SU-DHL-6 (cell line): ENCODE measurements at regions not wholly inside any gene's neighbourhood (a gene's known extent, or its start where the extent isn't known, plus 50 kb on each side); places are given as distances from the start of the nearest gene placed in this dataset.

ENCODE experiments used
- H2AFZ ChIP-seq: fragments of 200-600 bp; sonication (generic); 2 replicates; pipeline ENCODE4 v1.6.1; 2014; ENCODE audit warnings: low read depth, mild to moderate bottlenecking, moderate library complexity, mixed read lengths, antibody characterized with exemption, low read length; ENCODE audit not compliant: severe bottlenecking
- H3F3A ChIP-seq: fragments of 200-600 bp; shearing (Covaris generic); 2 replicates; pipeline ENCODE4 v1.6.0; 2016; ENCODE audit warnings: antibody characterized with exemption, mild to moderate bottlenecking; ENCODE audit not compliant: insufficient read depth
- H3K27ac ChIP-seq: fragments of 200-600 bp; sonication (generic); 2 replicates; pipeline ENCODE4 v1.5.1; 2016; ENCODE audit warnings: low read depth, mild to moderate bottlenecking, low read length, moderate library complexity, mixed read lengths
- H3K27me3 ChIP-seq: fragments of 200-600 bp; sonication (generic), shearing (Covaris generic); 2 replicates; pipeline ENCODE4 v1.6.0; 2014; ENCODE audit warnings: mild to moderate bottlenecking, low read length
- H3K36me3 ChIP-seq: fragments of 200-600 bp; sonication (generic); 2 replicates; pipeline ENCODE4 v1.6.1; 2014; ENCODE audit warnings: mild to moderate bottlenecking, low read length, mixed read lengths
- H3K4me2 ChIP-seq: fragments of 300-600, 200-600 bp; shearing (Covaris generic), sonication (generic); 2 replicates; pipeline ENCODE4 v1.6.0; 2014; ENCODE audit warnings: low read length, low read depth, mild to moderate bottlenecking; ENCODE audit not compliant: poor library complexity, severe bottlenecking
- H3K4me3 ChIP-seq: fragments of 200-600 bp; sonication (generic); 2 replicates; pipeline ENCODE4 v1.5.1; 2014; ENCODE audit warnings: antibody characterized with exemption, low read length, mild to moderate bottlenecking, mixed read lengths; ENCODE audit not compliant: insufficient read depth, poor library complexity, severe bottlenecking
- H3K79me2 ChIP-seq: fragments of 200-600 bp; sonication (generic); 2 replicates; pipeline ENCODE4 v1.6.1; 2014; ENCODE audit warnings: mild to moderate bottlenecking, low read length, moderate library complexity; ENCODE audit not compliant: insufficient read depth
- H3K9ac ChIP-seq: fragments of 200-600 bp; sonication (generic); 2 replicates; pipeline ENCODE4 v1.7.0; 2014; ENCODE audit warnings: mild to moderate bottlenecking, low read length
- H3K9me2 ChIP-seq: fragments of 200-600 bp; sonication (generic); replicated peaks from 2 replicates; pipeline ENCODE4 v1.6.1; 2014; ENCODE audit warnings: low read length; ENCODE audit not compliant: insufficient read depth
- H3K9me3 ChIP-seq: fragments of 200-600 bp; sonication (generic); 2 replicates; pipeline ENCODE4 v1.6.1; 2014; ENCODE audit warnings: low read length, mixed read lengths; ENCODE audit not compliant: insufficient read depth
- H4K20me1 ChIP-seq: fragments of 200-600 bp; sonication (generic); 2 replicates; pipeline ENCODE4 v1.6.1; 2014; ENCODE audit warnings: low read depth, mild to moderate bottlenecking, antibody characterized with exemption, low read length, moderate library complexity, mixed read lengths
- EZH2phosphoT487 ChIP-seq: fragments of 200-600 bp; sonication (generic), shearing (Covaris generic); conservative IDR thresholded peaks from 2 replicates; pipeline ENCODE4 v1.6.1; 2018; ENCODE audit warnings: mild to moderate bottlenecking, antibody characterized with exemption, low read length, moderate library complexity, mixed read lengths
- TF ChIP-seq, protein P1 (sequence below): fragments of 200-600 bp; sonication (generic); IDR thresholded peaks from one replicate; pipeline ENCODE4 v1.5.1; 2017; ENCODE audit warnings: antibody characterized with exemption, mild to moderate bottlenecking, low read length, moderate library complexity; ENCODE audit not compliant: insufficient read depth, poor library complexity, severe bottlenecking

DNA sequence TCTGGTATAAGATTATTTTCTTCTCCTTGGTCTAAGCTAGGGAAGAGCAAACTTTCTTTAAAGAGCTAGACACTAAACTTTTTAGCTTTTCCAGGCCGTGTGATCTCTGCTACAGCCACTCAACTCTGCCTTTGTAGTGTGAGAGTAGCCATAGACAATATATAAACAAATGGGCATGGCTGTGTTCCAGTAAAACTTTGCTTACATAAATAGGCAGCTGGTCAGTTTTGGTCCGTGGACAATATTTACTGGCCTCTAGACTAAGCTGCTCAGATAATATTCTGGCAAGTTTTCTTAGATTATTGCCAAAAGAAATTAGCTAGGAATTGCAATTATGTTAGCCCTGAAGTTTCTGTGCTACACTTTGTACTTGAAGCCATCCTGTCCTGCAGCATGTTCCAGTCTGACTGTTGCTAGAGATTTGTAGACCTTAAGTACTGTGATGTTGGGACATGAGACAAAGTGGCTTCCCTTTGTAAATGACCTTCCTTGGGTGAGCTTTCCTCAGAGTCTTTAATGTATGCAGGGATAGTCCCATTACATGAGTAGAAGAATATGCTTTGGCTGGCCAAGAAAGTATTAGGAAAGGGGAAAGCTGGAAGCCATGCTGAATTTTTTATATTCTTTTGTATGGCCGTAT lies 126.9 kb downstream of the SOX11 start:
- no peaks in the 10 kb centered on the region for H3K27me3 ChIP-seq
- H3K9me3 ChIP-seq = no peaks in the 10 kb centered on the region
- H2AFZ ChIP-seq = no peak overlapping the region
- H3K4me2 ChIP-seq = no peak overlapping the region
- no peaks in the 10 kb centered on the region for H3K36me3 ChIP-seq
- H3K4me3 ChIP-seq = no peak overlapping the region
- TF ChIP-seq, protein P1, sequence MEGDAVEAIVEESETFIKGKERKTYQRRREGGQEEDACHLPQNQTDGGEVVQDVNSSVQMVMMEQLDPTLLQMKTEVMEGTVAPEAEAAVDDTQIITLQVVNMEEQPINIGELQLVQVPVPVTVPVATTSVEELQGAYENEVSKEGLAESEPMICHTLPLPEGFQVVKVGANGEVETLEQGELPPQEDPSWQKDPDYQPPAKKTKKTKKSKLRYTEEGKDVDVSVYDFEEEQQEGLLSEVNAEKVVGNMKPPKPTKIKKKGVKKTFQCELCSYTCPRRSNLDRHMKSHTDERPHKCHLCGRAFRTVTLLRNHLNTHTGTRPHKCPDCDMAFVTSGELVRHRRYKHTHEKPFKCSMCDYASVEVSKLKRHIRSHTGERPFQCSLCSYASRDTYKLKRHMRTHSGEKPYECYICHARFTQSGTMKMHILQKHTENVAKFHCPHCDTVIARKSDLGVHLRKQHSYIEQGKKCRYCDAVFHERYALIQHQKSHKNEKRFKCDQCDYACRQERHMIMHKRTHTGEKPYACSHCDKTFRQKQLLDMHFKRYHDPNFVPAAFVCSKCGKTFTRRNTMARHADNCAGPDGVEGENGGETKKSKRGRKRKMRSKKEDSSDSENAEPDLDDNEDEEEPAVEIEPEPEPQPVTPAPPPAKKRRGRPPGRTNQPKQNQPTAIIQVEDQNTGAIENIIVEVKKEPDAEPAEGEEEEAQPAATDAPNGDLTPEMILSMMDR = no peak
- no peak for TF ChIP-seq EZH2phosphoT487
- no peaks in the 10 kb centered on the region for H3K79me2 ChIP-seq
- H3F3A ChIP-seq = no peaks in the 10 kb centered on the region
- no peaks in the 10 kb centered on the region for H4K20me1 ChIP-seq
- H3K27ac ChIP-seq = no peak overlapping the region
- no peaks in the 10 kb centered on the region for H3K9me2 ChIP-seq
- H3K9ac ChIP-seq = no peak overlapping the region

DNA sequence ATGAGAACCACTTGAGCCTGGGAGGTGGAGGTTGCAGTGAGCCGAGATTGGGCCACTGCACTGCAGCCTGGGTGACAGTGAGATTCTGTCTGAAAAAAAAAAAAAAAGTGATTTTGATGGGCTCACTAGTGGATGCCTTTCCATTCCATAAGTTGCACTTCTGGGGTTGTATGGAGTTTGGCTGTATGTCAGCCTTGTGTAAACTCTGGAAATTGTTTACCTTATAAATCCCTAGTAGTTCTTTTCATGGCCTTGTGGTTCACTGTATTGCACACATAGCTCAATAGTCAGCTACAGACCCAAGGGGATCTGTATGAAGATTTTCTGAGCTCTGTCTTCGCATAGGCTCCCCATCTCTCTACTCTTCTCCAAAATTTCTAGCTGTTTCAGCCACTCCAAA lies 131.9 kb downstream of the SOX11 start:
- no peaks in the 10 kb centered on the region for H3K27me3 ChIP-seq
- no peak overlapping the region for H3K9ac ChIP-seq
- TF ChIP-seq EZH2phosphoT487 = no peak
- TF ChIP-seq, protein P1 = no peak
- no peak overlapping the region for H3K4me2 ChIP-seq
- H3K9me2 ChIP-seq = no peaks in the 10 kb centered on the region
- no peak overlapping the region for H2AFZ ChIP-seq
- no peaks in the 10 kb centered on the region for H3K79me2 ChIP-seq
- no peaks in the 10 kb centered on the region for H4K20me1 ChIP-seq
- H3K9me3 ChIP-seq = no peaks in the 10 kb centered on the region
- no peaks in the 10 kb centered on the region for H3K36me3 ChIP-seq
- no peak overlapping the region for H3K4me3 ChIP-seq
- H3F3A ChIP-seq = no peaks in the 10 kb centered on the region
- no peak overlapping the region for H3K27ac ChIP-seq

DNA sequence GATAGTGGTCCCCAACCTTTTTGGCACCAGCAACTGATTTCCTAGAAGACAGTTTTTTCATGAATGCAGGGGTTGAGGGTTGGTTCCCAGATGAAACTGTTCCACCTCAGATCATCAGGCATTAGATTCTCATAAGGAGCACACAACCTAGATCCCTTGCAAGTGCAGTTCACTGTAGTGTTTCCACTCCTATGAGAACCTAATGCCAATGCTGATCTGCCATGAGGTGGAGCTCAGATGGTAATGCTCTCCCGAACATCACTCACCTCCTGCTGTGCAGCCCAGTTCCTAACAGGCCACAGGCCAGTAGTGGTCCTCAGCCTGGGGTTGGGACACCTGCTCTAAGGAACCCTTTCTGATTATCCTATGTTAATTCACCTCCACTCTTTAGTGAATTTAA lies 133.5 kb downstream of the SOX11 start:
- Histone ChIP-seq H3K4me2 (no peak overlapping the region), H3K27ac (no peak overlapping the region), H3K9me3 (no peaks in the 10 kb centered on the region), H3K4me3 (no peak overlapping the region), H4K20me1 (no peaks in the 10 kb centered on the region), H3F3A (no peaks in the 10 kb centered on the region), H3K79me2 (no peaks in the 10 kb centered on the region), H3K9me2 (no peaks in the 10 kb centered on the region), H2AFZ (no peak overlapping the region), H3K9ac (no peak overlapping the region), H3K36me3 (no peaks in the 10 kb centered on the region), H3K27me3 (no peaks in the 10 kb centered on the region)
- TF ChIP-seq EZH2phosphoT487 = no peak
- TF ChIP-seq, protein P1 = no peak
